Gastroesophageal sphincter (tissue), 4 donors: ENCODE measurements at regions not wholly inside any gene's neighbourhood (a gene's known extent, or its start where the extent isn't known, plus 50 kb on each side); places are given as distances from the start of the nearest gene placed in this dataset.

Experiments
- ATAC-seq: fragments of 150-250 bp; one replicate; pipeline ENCODE4 v1.9.1; 2016; ENCODE audit warnings: mild to moderate bottlenecking, moderate library complexity
- H3K27ac ChIP-seq, 4 donors: fragments of 200-600 bp; sonication (generic) in 3 of 4; 1 replicate in 3 of 4; 2 replicates in 1 of 4; pipeline ENCODE4 v1.5.1; 2016 to 2019
- H3K27me3 ChIP-seq: fragments of 200-600 bp; sonication (generic); one replicate; pipeline ENCODE4 v1.5.1; 2019
- H3K36me3 ChIP-seq, 2 donors: fragments of 200-600 bp; sonication (generic); one replicate each; pipeline ENCODE4 v1.5.1; 2019; ENCODE audit warnings: control low read depth in 1 of 2
- H3K4me1 ChIP-seq, 3 donors: fragments of 200-600 bp; sonication (generic); 1 replicate in 2 of 3; 2 replicates in 1 of 3; pipeline ENCODE4 v1.5.1; 2016 to 2019; ENCODE audit warnings: control low read depth in 2 of 3
- H3K4me3 ChIP-seq, 2 donors: fragments of 200-600 bp; sonication (generic); one replicate each; pipeline ENCODE4 v1.5.1; 2019; ENCODE audit warnings: mild to moderate bottlenecking in 1 of 2, moderate library complexity in 1 of 2
- H3K9me3 ChIP-seq, 3 donors: fragments of 200-600 bp; sonication (generic); one replicate each; pipeline ENCODE4 v1.5.1; 2017 to 2019; ENCODE audit warnings: control low read depth in 2 of 3
- CTCF ChIP-seq, 4 experiments: fragments of 200-600 bp in 2 of 4; fragments of 450-650 bp in 2 of 4; sonication (generic) in 1 of 4; IDR thresholded peaks; one replicate each; pipeline ENCODE4 v1.5.1; 2017 to 2019; ENCODE audit warnings: antibody characterized with exemption in 4 of 4, mild to moderate bottlenecking in 2 of 4, moderate library complexity in 2 of 4
- EP300 ChIP-seq: sonication (generic); formaldehyde crosslinking; IDR thresholded peaks from one replicate; pipeline ENCODE4 v1.6.1; 2017; ENCODE audit warnings: antibody characterized with exemption, mild to moderate bottlenecking
- POLR2A ChIP-seq, 2 donors: fragments of 450-650 bp; IDR thresholded peaks; one replicate each; pipeline ENCODE4 v1.6.1; 2017; ENCODE audit warnings: antibody characterized with exemption in 2 of 2, mild to moderate bottlenecking in 2 of 2, moderate library complexity in 1 of 2
- POLR2AphosphoS5 ChIP-seq: sonication (generic); formaldehyde crosslinking; IDR thresholded peaks from one replicate; pipeline ENCODE4 v1.6.1; 2017; ENCODE audit warnings: antibody characterized with exemption
- WGBS, 2 donors: methylation state at CpG; one replicate each; pipeline ENCODE4 v1.1.5; 2018; ENCODE audit warnings: low coverage in 1 of 2; 5-methylcytosine and 5-hydroxymethylcytosine counted together
- small RNA-seq, 4 donors: library from RNA; depleted of rRNA; stranded (forward); fragments of <200 nt; gene quantifications; one replicate each; pipeline ENCODE3, GENCODE V24; 2016

- Histone ChIP-seq H3K36me3 (no peaks in the 10 kb centered on the region), H3K4me3 (no peak overlapping the region), H3K9me3 (no peaks in the 10 kb centered on the region), H3K27me3 (no peaks in the 10 kb centered on the region), H3K27ac (no peak overlapping the region), H3K4me1 (no peaks in the 10 kb centered on the region)
- WGBS, 2 donors: 70 to 100% methylated on average over 1 to 4 of the region's 4 CpGs
- TF ChIP-seq POLR2AphosphoS5 (no peak), EP300 (no peak), CTCF (IDR thresholded peaks at IDR 0.05) (no peak), POLR2A (IDR thresholded peaks at IDR 0.05) (no peak)
- ATAC-seq: no peak
These were observed 412.5 kb downstream of the KCNH5 start for GRCh38 chr14:62632771-62633170.

GRCh38 chr14:62645649-62646048 is 399.6 kb downstream of the KCNH5 start:
- H3K27me3 ChIP-seq: no peaks in the 10 kb centered on the region
- no peaks in the 10 kb centered on the region for H3K9me3 ChIP-seq
- no peaks in the 10 kb centered on the region for H3K36me3 ChIP-seq
- 31 to 45% methylated on average over 3 of the region's 3 CpGs for whole genome bisulfite sequencing, 2 donors
- H3K27ac ChIP-seq: no peak overlapping the region
- TF ChIP-seq POLR2A (IDR thresholded peaks at IDR 0.05) (no peak), CTCF (IDR thresholded peaks at IDR 0.05) (no peak), POLR2AphosphoS5 (no peak), EP300 (no peak)
- ATAC-seq: no peak
- H3K4me1 ChIP-seq: no peaks in the 10 kb centered on the region
- H3K4me3 ChIP-seq: no peak overlapping the region

Small RNA genes in the stretch of these regions (small RNA-seq; reads per million reads assigned to genes)
- 0 to 0.38 (median 0.06) reads per million in 4 donors for gene AL389895.1
